ENCODE measurements at regions not wholly inside any gene's neighbourhood (a gene's known extent, or its start where the extent isn't known, plus 50 kb on each side); places are given as distances from the start of the nearest gene placed in this dataset.

GRCh38 chr10:33783078-33783477 is 448.6 kb upstream of the NRP1 start:
- TF ChIP-seq POLR2A (IDR thresholded peaks at IDR 0.05; ENCODE audit: low read depth, low read length) = no peak
- TF ChIP-seq TAF1 (IDR thresholded peaks at IDR 0.05; ENCODE audit: low read depth, low read length) = no peak

Data from GM12891 (cell line).